ENCODE measurements at regions not wholly inside any gene's neighbourhood (a gene's known extent, or its start where the extent isn't known, plus 50 kb on each side); places are given as distances from the start of the nearest gene placed in this dataset.

GRCh38 chr10:23742807-23743206 lies 303.9 kb downstream of the OTUD1 start:
- Histone ChIP-seq H3K4me3 (no peak overlapping the region), H3K9me3 (ENCODE audit: insufficient read depth, low read depth) (no peaks in the 10 kb centered on the region), H3K27me3 (ENCODE audit: insufficient read depth, low read depth) (no peaks in the 10 kb centered on the region), H3K36me3 (ENCODE audit: low read depth) (no peaks in the 10 kb centered on the region), H4K20me1 (ENCODE audit: insufficient read depth) (no peaks in the 10 kb centered on the region), H3K9me2 (ENCODE audit: insufficient read depth) (no peaks in the 10 kb centered on the region), H2AFZ (no peak overlapping the region), H3K27ac (no peak overlapping the region), H3K4me2 (no peak overlapping the region), H3K79me2 (ENCODE audit: low read depth) (no peaks in the 10 kb centered on the region), H3F3A (ENCODE audit: insufficient read depth, low read depth) (no peaks in the 10 kb centered on the region), H3K4me1 (replicated peaks; ENCODE audit: insufficient read depth) (no peaks in the 10 kb centered on the region)
- ChIA-PET CTCF (no interaction called here), POLR2A (ENCODE audit: unreplicated experiment) (no interaction called here)
- no TSS peak for BruUV-seq (replicated peaks)
- TF ChIP-seq, protein P1, sequence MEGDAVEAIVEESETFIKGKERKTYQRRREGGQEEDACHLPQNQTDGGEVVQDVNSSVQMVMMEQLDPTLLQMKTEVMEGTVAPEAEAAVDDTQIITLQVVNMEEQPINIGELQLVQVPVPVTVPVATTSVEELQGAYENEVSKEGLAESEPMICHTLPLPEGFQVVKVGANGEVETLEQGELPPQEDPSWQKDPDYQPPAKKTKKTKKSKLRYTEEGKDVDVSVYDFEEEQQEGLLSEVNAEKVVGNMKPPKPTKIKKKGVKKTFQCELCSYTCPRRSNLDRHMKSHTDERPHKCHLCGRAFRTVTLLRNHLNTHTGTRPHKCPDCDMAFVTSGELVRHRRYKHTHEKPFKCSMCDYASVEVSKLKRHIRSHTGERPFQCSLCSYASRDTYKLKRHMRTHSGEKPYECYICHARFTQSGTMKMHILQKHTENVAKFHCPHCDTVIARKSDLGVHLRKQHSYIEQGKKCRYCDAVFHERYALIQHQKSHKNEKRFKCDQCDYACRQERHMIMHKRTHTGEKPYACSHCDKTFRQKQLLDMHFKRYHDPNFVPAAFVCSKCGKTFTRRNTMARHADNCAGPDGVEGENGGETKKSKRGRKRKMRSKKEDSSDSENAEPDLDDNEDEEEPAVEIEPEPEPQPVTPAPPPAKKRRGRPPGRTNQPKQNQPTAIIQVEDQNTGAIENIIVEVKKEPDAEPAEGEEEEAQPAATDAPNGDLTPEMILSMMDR (conservative IDR thresholded peaks at IDR 0.05) = no peak
- TF ChIP-seq EZH2 (IDR thresholded peaks at IDR 0.05; ENCODE audit: low read depth) = no peak
- intact Hi-C loops (cut with micrococcal nuclease; ENCODE audit: unreplicated experiment) = no loop called here
- DNase-seq = no peak

- Histone ChIP-seq H3K9me2 (ENCODE audit: insufficient read depth) (no peaks in the 10 kb centered on the region), H3K4me1 (replicated peaks; ENCODE audit: insufficient read depth) (no peaks in the 10 kb centered on the region), H3K27ac (no peak overlapping the region), H3K27me3 (ENCODE audit: insufficient read depth, low read depth) (no peaks in the 10 kb centered on the region), H3K79me2 (ENCODE audit: low read depth) (no peaks in the 10 kb centered on the region), H4K20me1 (ENCODE audit: insufficient read depth) (no peaks in the 10 kb centered on the region), H3K4me2 (no peak overlapping the region), H3F3A (ENCODE audit: insufficient read depth, low read depth) (no peaks in the 10 kb centered on the region), H3K36me3 (ENCODE audit: low read depth) (no peaks in the 10 kb centered on the region), H3K9me3 (ENCODE audit: insufficient read depth, low read depth) (no peaks in the 10 kb centered on the region), H2AFZ (no peak overlapping the region), H3K4me3 (no peak overlapping the region)
- intact Hi-C loops (cut with micrococcal nuclease; ENCODE audit: unreplicated experiment) = no loop called here
- CTCF ChIA-PET = no interaction called here
- BruUV-seq (replicated peaks) = no TSS peak
- no peak for DNase-seq
- POLR2A ChIA-PET (ENCODE audit: unreplicated experiment) = no interaction called here
- TF ChIP-seq, protein P1 (conservative IDR thresholded peaks at IDR 0.05) = no peak
- no peak for TF ChIP-seq EZH2 (IDR thresholded peaks at IDR 0.05; ENCODE audit: low read depth)
Observed at GRCh38 chr10:23754179-23754578, 315.3 kb downstream of the OTUD1 start.

GRCh38 chr10:23754941-23755340 lies 316.1 kb downstream of the OTUD1 start:
- H3F3A ChIP-seq (ENCODE audit: insufficient read depth, low read depth) = no peaks in the 10 kb centered on the region
- no peaks in the 10 kb centered on the region for H3K36me3 ChIP-seq (ENCODE audit: low read depth)
- H3K27ac ChIP-seq = no peak overlapping the region
- no peaks in the 10 kb centered on the region for H4K20me1 ChIP-seq (ENCODE audit: insufficient read depth)
- H2AFZ ChIP-seq = no peak overlapping the region
- intact Hi-C loops (cut with micrococcal nuclease; ENCODE audit: unreplicated experiment) = no loop called here
- ChIA-PET CTCF (no interaction called here), POLR2A (ENCODE audit: unreplicated experiment) (no interaction called here)
- H3K27me3 ChIP-seq (ENCODE audit: insufficient read depth, low read depth) = no peaks in the 10 kb centered on the region
- H3K4me2 ChIP-seq = no peak overlapping the region
- no peaks in the 10 kb centered on the region for H3K79me2 ChIP-seq (ENCODE audit: low read depth)
- H3K9me3 ChIP-seq (ENCODE audit: insufficient read depth, low read depth) = no peaks in the 10 kb centered on the region
- DNase-seq = no peak
- BruUV-seq (replicated peaks) = no TSS peak
- TF ChIP-seq EZH2 (IDR thresholded peaks at IDR 0.05; ENCODE audit: low read depth) = no peak
- TF ChIP-seq, protein P1 (conservative IDR thresholded peaks at IDR 0.05) = no peak
- no peaks in the 10 kb centered on the region for H3K4me1 ChIP-seq (replicated peaks; ENCODE audit: insufficient read depth)
- no peak overlapping the region for H3K4me3 ChIP-seq
- no peaks in the 10 kb centered on the region for H3K9me2 ChIP-seq (ENCODE audit: insufficient read depth)
